Erythroblast (primary cell): ENCODE measurements at regions not wholly inside any gene's neighbourhood (a gene's known extent, or its start where the extent isn't known, plus 50 kb on each side); places are given as distances from the start of the nearest gene placed in this dataset.

ENCODE experiments used
- GATA1 ChIP-seq: IDR thresholded peaks from 2 replicates; pipeline ENCODE4 v1.6.1; 2011; ENCODE audit warnings: low read depth, mild to moderate bottlenecking, control low read depth, low read length, moderate library complexity
- POLR2A ChIP-seq: IDR thresholded peaks from 2 replicates; pipeline ENCODE4 v1.6.1; 2011; ENCODE audit warnings: mild to moderate bottlenecking, low read length

GRCh38 chr5:39846144-39846543, 421.4 kb upstream of the DAB2 start:
- TF ChIP-seq POLR2A = no peak
- TF ChIP-seq GATA1 = no peak
